Pancreas (tissue), 10 donors: ENCODE measurements at regions not wholly inside any gene's neighbourhood (a gene's known extent, or its start where the extent isn't known, plus 50 kb on each side); places are given as distances from the start of the nearest gene placed in this dataset.

Experiments used
- ATAC-seq, 4 donors: fragments of 200-7000 bp; cut with Tn5 transposase; one replicate each; pipeline versions ENCODE4 v1.8.0 to v1.9.1; 2020; ENCODE audit warnings: mild to moderate bottlenecking in 4 of 4, moderate library complexity in 4 of 4
- DNase-seq, 6 donors: peaks; one replicate each; pipeline ENCODE4 v3.0.0-alpha.2; 2020
- FAIRE-seq: peaks from 2 replicates; lab custom pipeline; 2012; peaks lifted over from hg19 to GRCh38; lab: Jason Lieb, UNC
- H3K27ac ChIP-seq, 4 donors: fragments of 200-600 bp; sonication (generic); 1 replicate in 3 of 4; 2 replicates in 1 of 4; pipeline versions ENCODE4 v1.5.0 to v1.8.0; 2020
- H3K27me3 ChIP-seq, 4 donors: fragments of 200-600 bp; one replicate each; pipeline ENCODE4 v1.8.0; 2021
- H3K36me3 ChIP-seq, 3 donors: fragments of 200-600 bp; sonication (generic) in 1 of 3; one replicate each; pipeline versions ENCODE4 v1.5.0 to v1.8.0; 2020 to 2021
- H3K4me1 ChIP-seq, 3 donors: fragments of 200-600 bp; one replicate each; pipeline ENCODE4 v1.8.0; 2021
- H3K4me3 ChIP-seq, 4 donors: fragments of 200-600 bp; sonication (generic) in 2 of 4; one replicate each; pipeline versions ENCODE4 v1.5.0 to v1.8.0; 2020 to 2021
- H3K9me3 ChIP-seq, 4 donors: fragments of 200-600 bp; one replicate each; pipeline ENCODE4 v1.8.0; 2021
- WGBS, 2 donors: extraction: QIAGEN DNeasy Blood & Tissue Kit; methylation state at CpG; one replicate each; pipeline ENCODE4 v1.1.7; 2013; 5-methylcytosine and 5-hydroxymethylcytosine counted together
- intact Hi-C, 3 donors: fragments of 100-400 bp; cut with DNase I; formaldehyde crosslinking; loops; one replicate each; pipeline versions ENCODE4 v1.11.1 to v1.14.2; 2022
- TF ChIP-seq, protein P1 (sequence below), 4 donors: fragments of 200-600 bp; sonication (generic) in 3 of 4; IDR thresholded peaks; one replicate each; pipeline versions ENCODE4 v1.5.0 to v1.8.0; 2021; ENCODE audit warnings: antibody characterized with exemption in 4 of 4
- donor health status: healthy with polysubstance abuse.
- donor health status: DM: no; HTN: no; CAD: no; lungs with moderate emphysema.
- donor health status: DM: no; HTN: no; CAD: no.
- donor health status: control.
- donor health status: control.
- donor health status: Bipolar disorder and iron deficiency.
- donor health status: DM: yes; HTN: yes; CAD: no.
- donor health status: DM: no; HTN: no; CAD: no.
- donor health status: DM: no; HTN: no; CAD: no.
- donor health status: DM: yes; HTN: yes; CAD: no.

- FAIRE-seq (no peak), ATAC-seq (no peak), DNase-seq (no peak)
- no peak overlapping the region for H3K4me3 ChIP-seq
- intact Hi-C loops, result no loop called here
- H3K27ac ChIP-seq, result no peak overlapping the region
- WGBS, 2 donors, result 93 to 97% methylated on average over 1 of the region's 1 CpG
- H3K4me1 ChIP-seq, result no peaks in the 10 kb centered on the region
- TF ChIP-seq, protein P1, sequence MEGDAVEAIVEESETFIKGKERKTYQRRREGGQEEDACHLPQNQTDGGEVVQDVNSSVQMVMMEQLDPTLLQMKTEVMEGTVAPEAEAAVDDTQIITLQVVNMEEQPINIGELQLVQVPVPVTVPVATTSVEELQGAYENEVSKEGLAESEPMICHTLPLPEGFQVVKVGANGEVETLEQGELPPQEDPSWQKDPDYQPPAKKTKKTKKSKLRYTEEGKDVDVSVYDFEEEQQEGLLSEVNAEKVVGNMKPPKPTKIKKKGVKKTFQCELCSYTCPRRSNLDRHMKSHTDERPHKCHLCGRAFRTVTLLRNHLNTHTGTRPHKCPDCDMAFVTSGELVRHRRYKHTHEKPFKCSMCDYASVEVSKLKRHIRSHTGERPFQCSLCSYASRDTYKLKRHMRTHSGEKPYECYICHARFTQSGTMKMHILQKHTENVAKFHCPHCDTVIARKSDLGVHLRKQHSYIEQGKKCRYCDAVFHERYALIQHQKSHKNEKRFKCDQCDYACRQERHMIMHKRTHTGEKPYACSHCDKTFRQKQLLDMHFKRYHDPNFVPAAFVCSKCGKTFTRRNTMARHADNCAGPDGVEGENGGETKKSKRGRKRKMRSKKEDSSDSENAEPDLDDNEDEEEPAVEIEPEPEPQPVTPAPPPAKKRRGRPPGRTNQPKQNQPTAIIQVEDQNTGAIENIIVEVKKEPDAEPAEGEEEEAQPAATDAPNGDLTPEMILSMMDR (IDR thresholded peaks at IDR 0.05), result no peak
- peaks cover 0 to 2% (median 0%) of the 10 kb centered on the region in 4 donors for H3K9me3 ChIP-seq
- H3K27me3 ChIP-seq, result no peaks in the 10 kb centered on the region
- no peaks in the 10 kb centered on the region for H3K36me3 ChIP-seq
These were observed 954.2 kb upstream of the SEMA6D start for GRCh38 chr15:46763091-46763490.

DNA sequence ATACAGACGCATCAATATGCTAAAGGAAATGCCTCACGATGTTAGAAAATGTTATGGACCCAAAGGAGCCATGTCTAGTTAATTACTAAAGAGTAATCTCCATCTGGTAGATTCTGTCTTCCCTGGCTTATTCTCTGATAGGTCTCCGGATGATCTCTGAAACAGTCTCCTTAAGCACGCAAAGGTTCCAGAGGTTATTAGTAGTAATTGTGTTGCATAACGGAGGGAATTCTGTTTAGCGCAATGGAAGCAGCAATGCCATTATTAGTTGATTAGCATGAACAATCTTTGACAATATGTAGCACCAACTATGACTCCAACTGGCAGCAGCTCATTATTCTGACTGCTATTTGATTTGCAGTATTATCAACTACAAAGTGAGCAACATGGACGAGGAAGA is 952.5 kb upstream of the SEMA6D start:
- Histone ChIP-seq H3K27ac (no peak overlapping the region), H3K4me1 (no peaks in the 10 kb centered on the region), H3K9me3 (peaks cover 0 to 2% (median 0%) of the 10 kb centered on the region in 4 donors), H3K27me3 (no peaks in the 10 kb centered on the region), H3K4me3 (no peak overlapping the region), H3K36me3 (no peaks in the 10 kb centered on the region)
- TF ChIP-seq, protein P1 (IDR thresholded peaks at IDR 0.05), result no peak
- FAIRE-seq, result no peak
- no peak for DNase-seq
- no peak for ATAC-seq
- WGBS, 2 donors, result 82 to 86% methylated on average over 7 of the region's 7 CpGs
- intact Hi-C loops, result no loop called here

- 50 to 61% methylated on average over 2 of the region's 2 CpGs for WGBS, 2 donors
- H3K9me3 ChIP-seq, result peaks cover 0 to 2% (median 0%) of the 10 kb centered on the region in 4 donors
- no peaks in the 10 kb centered on the region for H3K4me1 ChIP-seq
- H3K27ac ChIP-seq, result no peak overlapping the region
- no peak overlapping the region for H3K4me3 ChIP-seq
- ATAC-seq (no peak), DNase-seq (no peak), FAIRE-seq (no peak)
- no peaks in the 10 kb centered on the region for H3K36me3 ChIP-seq
- TF ChIP-seq, protein P1 (IDR thresholded peaks at IDR 0.05), result no peak
- intact Hi-C loops, result no loop called here
- no peaks in the 10 kb centered on the region for H3K27me3 ChIP-seq
These were observed 951.3 kb upstream of the SEMA6D start for GRCh38 chr15:46766021-46766420.

DNA sequence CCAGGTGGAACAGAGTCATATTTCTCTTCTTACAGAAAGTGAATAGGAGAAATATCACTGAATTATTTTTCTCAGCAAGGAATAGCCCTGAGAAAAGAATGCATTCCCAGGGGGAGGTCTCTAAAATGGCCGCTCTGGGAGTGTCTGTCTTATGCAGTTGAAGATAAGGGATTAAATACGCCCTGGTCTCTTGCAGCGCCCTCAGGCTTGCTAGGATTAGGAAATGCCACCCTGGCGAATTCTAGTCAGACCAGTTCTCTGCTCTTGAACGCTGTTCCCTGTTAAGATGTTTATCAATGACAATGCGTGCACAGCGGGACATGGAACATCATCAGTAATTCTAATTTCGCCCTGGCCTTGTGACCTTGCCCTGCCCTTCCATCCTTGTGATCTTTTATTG is 949.0 kb upstream of the SEMA6D start:
- 76 to 83% methylated on average over 8 of the region's 8 CpGs for WGBS, 2 donors
- H3K27ac ChIP-seq, result no peak overlapping the region
- DNase-seq (no peak), ATAC-seq (no peak), FAIRE-seq (no peak)
- intact Hi-C loops, result no loop called here
- no peaks in the 10 kb centered on the region for H3K4me1 ChIP-seq
- no peak overlapping the region for H3K4me3 ChIP-seq
- no peaks in the 10 kb centered on the region for H3K36me3 ChIP-seq
- H3K9me3 ChIP-seq, result no peaks in the 10 kb centered on the region
- no peaks in the 10 kb centered on the region for H3K27me3 ChIP-seq
- TF ChIP-seq, protein P1 (IDR thresholded peaks at IDR 0.05), result no peak

GRCh38 chr15:46773016-46773415 is 944.3 kb upstream of the SEMA6D start:
- Histone ChIP-seq H3K4me3 (no peak overlapping the region), H3K4me1 (no peaks in the 10 kb centered on the region), H3K27ac (no peak overlapping the region), H3K36me3 (no peaks in the 10 kb centered on the region), H3K27me3 (no peaks in the 10 kb centered on the region), H3K9me3 (no peaks in the 10 kb centered on the region)
- DNase-seq (no peak), FAIRE-seq (no peak), ATAC-seq (no peak)
- intact Hi-C loops, result no loop called here
- TF ChIP-seq, protein P1 (IDR thresholded peaks at IDR 0.05), result no peak
- WGBS, 2 donors, result 82 to 84% methylated on average over 9 of the region's 9 CpGs
